ENCODE measurements at regions not wholly inside any gene's neighbourhood (a gene's known extent, or its start where the extent isn't known, plus 50 kb on each side); places are given as distances from the start of the nearest gene placed in this dataset.
"Not testable (repeated sequence)": the region's sequence is repeated elsewhere in the genome, so short reads cannot be mapped to it uniquely, and the experiment has no call there.

DNA sequence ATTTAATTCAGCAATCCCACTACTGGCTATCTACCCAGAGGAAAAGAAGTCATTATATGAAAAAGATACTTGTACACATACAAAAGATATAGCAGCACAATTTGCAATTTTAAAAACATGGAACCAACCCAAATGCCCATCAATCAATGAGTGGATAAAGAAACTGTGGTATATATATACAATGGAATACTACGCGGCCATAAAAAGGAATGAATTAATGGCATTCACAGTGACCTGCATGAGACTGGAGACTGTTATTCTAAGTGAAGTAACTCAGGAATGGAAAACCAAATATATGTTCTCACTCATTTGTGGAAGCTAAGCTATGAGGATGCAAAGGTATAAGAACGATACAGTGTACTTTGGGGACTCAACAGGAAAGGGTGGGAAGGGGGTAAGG, 102.8 kb upstream of the KCNMA1 start:
- not testable (repeated sequence) for DNase-seq (ENCODE audit: low read depth in 4 of 4, low spot score in 3 of 4)

DNA sequence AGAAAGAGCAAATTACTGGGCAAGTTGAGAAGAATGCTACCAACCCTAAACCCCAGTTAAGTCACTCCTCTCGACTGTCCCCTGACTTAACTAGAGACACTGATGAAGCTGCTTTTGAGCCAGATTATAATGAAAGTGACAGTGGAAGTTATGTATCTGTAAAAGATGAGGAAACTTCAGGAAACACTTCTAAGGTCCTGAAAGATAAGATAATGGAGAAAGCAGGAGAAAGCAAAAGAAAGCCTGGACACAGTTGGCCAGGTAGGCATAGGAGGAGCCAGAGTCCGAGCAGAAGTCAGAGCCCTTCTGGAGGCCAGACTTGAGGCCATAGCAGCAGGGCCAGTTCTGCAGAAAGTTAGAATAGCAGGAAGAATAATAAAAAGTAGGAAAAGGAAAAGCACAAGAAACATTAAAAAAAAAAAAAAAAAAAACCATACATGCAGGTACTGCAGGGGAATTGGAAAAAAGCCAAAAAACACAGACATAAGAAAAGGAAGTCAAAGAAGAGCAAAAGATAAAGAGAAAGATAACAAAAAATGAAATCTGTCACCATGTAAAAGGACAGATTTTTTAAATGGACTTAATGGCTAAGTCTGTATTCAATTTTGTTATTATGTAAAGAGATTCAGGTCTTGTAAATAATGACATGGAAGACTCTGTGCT, 101.0 kb upstream of the KCNMA1 start:
- no peak for DNase-seq (ENCODE audit: low read depth in 4 of 4, low spot score in 3 of 4)

DNA sequence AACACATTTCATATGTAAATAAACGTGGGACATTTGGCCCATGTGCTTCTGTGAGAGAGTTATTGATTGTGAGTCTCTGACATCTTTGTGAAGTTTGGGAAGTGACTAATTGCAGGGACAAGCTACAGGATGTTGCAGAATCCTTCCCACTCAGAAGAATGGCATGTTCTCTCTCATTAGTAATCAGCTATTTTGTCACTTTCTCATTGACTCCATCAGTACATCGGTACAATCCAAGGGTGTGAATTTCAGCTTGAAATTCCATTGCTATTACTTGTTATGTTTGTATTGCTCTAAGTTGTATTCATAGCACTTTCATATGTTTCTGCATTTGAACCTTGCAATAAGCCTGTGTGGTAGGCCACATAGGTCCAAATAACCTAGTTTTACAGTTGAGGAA, 100.0 kb upstream of the KCNMA1 start:
- DNase-seq (ENCODE audit: low read depth in 4 of 4, low spot score in 3 of 4): no peak

DNA sequence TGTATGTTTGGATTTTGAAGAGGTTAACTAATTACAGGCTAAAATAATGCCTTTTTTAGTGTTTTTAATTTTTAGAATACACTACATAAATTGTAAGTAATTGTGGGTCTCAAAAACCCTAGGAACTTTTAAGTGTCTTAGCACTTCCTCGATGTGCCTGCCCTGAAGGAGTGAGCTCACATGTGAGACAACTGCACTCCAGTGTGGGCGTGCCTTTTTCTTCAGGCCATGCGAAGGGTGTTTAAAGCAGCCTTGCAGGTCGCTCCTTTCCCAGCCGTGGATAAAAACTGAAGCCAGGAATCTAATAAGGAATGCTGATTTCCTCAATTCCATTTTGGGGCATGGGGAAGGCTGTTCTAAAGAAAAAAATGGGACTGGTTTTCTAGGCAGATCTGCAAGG, 97.5 kb upstream of the KCNMA1 start:
- DNase-seq (ENCODE audit: low read depth in 4 of 4, low spot score in 3 of 4): not testable (repeated sequence)

DNA sequence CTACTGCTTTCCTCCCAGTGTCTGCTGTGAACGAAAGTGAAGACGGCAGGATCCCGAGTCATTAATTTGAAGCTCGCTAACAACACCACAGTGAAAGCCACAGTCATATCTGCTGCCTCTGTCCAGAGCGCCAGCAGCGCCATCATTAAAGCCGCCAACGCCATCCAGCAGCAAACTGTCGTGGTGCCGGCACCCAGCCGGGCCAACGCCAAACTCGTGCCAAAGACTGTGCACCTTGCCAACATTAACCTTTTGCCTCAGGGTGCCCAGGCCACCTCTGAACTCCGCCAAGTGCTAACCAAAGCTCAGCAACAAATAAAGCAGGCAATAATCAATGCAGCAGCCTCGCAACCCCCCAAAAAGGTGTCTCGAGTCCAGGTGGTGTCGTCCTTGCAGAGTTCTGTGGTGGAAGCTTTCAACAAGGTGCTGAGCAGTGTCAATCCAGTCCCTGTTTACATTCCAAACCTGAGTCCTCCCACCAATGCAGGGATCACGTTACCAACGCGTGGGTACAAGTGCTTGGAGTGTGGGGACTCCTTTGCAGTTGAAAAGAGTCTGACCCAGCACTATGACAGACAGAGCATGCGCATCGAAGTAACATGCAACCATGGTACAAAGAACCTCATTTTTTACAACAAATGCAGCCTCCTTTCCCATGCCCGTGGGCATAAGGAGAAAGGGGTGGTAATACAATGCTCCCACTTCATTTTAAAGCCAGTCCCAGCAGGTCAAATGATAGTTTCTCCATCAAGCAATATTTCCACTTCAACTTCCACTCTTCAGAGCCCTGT, 94.8 kb upstream of the KCNMA1 start:
- no peak for DNase-seq (ENCODE audit: low read depth in 4 of 4, low spot score in 3 of 4)

DNA sequence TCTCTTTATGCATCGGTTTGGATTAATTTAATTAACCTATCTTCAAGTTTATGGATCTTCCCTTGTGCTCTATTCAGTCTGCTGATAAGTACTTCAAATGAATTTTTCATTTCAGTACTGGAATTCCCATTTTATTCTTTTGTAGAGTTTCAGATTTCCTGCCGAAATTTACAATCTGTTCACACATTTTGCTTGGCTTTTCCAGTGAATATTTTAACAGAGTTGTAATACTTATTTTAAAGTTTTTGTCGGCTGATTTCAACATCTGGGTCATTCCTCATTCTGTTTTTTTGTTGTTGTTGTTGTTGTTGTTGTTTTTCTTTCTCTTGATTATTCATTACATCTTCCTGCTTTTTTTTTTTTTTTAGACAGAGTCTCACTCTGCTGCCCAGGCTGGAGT, 89.9 kb upstream of the KCNMA1 start:
- DNase-seq (ENCODE audit: low read depth in 4 of 4, low spot score in 3 of 4): no peak

DNA sequence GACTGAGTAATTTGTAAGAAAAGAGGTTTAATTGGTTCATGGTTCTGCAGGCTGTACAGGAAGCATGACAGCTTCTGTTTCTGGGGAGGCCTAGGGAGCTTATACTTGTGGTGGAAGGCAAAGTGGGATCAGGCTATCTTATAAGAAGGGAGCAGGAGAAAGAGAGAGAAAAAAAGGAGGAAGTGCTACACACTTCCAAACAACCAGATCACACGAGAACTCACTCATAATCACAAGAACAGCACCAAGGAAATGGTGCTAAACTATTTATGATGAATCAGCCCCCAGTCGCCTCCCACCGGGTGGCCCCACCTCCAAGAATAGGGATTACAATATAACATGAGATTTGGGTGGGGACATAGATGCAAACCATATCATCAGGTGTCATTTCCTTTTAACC, 89.1 kb upstream of the KCNMA1 start:
- DNase-seq (ENCODE audit: low read depth in 4 of 4, low spot score in 3 of 4): no peak

DNA sequence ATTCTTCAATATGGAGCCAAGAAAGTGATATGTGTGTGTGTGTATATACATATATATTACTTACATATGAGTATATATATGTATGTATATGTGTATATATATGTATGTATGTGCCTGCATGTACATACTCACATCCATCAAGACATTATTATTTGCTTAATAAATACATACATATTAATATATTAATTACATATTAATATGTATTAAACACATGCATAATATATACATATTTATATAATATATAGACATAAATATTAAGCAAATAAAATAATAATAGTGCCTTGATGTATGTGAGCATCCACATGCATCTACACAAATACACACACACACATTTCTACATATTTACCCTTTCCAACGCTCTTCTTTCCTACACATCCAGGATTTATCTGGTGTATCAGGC, 88.7 kb upstream of the KCNMA1 start:
- no peak for DNase-seq (ENCODE audit: low read depth in 4 of 4, low spot score in 3 of 4)

DNA sequence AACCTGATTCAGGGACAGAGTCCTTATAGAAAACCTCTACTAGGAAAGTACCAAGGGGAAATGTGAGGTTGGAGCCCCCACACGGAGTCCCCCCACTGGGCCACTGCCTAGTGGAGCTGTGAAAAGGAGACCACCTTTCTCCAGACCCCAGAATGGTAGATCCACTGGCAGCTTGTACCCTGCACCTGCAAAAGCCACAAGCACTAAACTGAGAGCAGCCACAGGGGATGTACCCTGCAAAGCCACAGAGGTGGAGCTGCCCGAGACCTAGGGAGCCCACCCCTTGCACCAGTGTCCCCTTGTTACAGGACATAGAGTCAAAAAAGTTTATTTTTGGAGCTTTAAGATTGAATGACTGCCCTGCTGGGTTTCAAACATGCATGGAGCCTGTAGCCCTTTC, 87.2 kb upstream of the KCNMA1 start:
- no peak for DNase-seq (ENCODE audit: low read depth in 4 of 4, low spot score in 3 of 4)

DNA sequence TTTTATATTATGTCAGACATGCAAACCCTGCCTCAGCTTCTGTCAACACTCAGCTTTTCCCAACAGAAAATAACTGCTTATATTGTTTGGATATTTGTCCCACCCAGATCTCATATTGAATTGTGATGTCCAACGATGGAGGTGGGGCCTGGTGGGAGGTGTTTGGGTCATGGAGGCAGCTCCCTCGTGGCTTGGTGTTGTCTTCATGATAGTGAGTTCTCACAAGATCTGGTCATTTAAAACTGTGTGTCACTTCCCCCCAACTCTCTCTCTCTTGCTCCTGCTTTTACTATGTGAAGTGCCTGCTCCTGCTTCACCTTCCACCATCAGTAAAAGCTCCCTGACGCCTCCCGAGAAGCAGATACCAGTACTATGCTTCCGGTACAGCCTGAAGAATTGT, 85.8 kb upstream of the KCNMA1 start:
- no peak for DNase-seq (ENCODE audit: low read depth in 4 of 4, low spot score in 3 of 4)

DNA sequence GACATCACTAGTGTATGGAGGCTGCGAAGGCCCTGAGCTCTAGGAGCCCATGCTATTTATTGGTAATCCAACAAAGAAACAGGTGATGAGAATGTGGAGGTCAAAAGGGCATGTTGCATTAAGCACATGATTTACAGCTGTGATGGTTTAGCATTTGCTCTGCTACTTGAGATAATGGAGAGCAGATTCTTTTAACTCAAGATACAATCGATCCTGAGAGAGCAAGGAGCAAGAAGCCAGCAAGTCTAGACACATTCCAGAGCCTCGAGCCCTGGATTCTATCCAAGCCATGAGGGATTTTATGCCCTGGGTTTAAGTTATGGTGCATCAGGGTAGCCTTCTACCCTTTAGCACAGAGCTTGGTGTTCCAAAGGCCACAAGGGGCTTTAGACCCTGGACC, 85.3 kb upstream of the KCNMA1 start:
- DNase-seq (ENCODE audit: low read depth in 4 of 4, low spot score in 3 of 4): not testable (repeated sequence)

DNA sequence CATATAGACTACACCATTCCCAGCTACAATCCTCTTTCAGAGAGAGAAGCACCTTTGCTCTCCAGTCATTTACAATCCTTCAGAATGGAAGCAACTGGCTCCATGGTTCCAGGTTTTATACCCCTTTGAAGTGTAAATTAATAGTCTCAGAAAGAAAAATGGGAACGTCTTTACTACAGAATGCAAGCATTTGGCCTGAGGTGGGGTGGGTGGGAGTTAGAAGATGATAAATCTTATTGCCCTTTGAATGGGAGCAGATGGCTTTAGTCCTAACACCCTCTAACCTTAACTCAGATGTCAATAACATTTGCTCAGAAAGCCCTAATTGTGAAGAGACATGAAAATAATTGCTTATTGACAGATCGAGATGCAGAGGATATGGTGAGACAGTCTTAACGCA, 84.2 kb upstream of the KCNMA1 start:
- DNase-seq (ENCODE audit: low read depth in 4 of 4, low spot score in 3 of 4): no peak

DNA sequence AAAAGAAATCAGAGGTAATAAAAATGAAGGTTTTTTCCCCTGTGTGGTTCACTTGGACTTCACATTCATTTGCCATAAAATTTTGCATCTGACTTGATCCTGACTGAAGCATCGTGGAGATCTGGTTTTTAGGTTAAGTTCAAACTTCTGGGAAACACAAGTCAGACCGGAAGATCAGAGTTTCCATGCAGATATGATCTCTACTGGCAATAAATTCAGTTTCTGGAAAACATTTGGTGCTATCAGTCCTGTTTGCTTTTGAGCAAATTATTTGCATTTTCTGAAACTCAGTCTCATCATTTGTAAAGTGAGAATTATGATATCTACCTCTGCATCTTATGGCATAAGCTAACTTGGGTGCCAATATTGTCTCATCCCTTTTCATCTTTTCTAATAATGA, 81.3 kb upstream of the KCNMA1 start:
- no peak for DNase-seq (ENCODE audit: low read depth in 4 of 4, low spot score in 3 of 4)

DNA sequence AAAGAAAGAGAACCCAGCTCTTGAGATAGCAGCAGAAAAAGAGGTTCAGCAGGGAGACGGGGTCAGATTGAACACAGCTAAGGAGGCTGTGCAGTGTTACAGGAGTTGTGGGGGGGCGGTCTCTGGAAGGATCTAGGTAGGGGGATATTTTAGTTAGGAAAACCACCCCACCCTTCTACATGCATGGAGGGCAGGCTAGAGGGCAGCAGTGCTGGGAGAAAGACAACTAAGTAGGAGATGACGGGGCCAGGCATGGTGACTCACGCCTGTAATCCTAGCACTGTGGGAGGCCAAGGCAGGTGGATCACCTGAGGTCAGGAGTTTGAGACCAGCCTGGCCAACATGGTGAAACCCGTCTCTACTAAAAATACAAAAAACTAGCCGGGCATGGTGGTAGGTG, 80.7 kb upstream of the KCNMA1 start:
- not testable (repeated sequence) for DNase-seq (ENCODE audit: low read depth in 4 of 4, low spot score in 3 of 4)

DNA sequence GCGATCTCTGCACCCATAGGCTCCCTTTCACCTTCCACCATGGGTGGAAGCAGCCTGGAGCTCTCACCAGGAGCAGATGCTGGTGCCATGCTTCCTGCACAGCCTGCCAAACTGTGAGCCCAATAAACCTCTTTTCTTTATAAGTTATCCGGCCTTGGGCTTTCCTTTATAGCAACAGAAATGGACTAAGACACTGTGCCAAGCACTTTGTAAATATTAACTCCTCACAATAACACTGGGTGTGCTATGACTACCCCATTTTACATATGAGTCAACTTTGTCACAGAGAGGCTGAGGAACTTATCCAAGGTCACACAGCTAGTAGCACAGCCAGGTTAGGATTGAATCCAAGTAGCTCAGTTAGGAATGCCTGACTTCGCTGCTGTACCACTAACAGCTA, 79.7 kb upstream of the KCNMA1 start:
- DNase-seq (ENCODE audit: low read depth in 4 of 4, low spot score in 3 of 4): no peak

DNA sequence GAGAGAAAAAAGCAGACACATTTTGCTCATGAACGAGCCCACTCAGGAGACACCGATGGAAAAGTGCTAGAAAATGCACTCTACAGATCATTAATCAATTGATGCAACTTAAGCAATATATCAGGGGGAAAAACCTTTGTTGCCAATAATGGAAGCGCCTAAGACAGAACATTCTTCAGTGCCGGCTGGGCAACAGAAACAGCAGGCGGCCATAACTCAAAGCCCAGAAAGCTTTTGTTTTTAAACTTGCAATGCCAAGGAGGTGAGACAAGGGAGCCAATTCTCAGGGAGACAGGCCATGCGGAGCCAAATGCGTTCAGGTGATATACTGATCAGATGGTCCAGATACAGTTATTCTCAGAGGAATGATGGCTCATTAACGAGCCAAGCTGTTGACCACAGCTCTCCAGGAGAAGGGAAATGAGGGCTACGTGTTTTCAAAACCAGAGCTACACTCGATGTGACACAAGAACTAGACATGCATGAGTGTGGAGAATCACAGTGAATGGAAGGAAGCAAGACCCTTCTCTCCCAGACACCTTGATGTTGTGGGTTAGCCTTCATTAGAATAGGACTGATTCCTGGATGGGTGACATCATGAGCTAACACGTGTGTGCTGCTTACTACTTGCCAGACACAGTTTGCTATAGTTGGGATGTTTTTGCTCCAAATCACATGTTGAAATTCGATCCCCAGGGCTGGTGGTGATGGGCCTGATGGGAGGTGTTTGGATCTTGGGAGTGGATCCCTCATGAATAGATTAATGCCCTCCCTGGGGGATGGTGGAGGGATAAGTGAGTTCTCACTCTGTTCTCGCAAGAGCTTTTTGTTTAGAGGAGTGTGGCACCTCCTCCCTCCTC, 79.1 kb upstream of the KCNMA1 start:
- DNase-seq (ENCODE audit: low read depth in 4 of 4, low spot score in 3 of 4): no peak

DNA sequence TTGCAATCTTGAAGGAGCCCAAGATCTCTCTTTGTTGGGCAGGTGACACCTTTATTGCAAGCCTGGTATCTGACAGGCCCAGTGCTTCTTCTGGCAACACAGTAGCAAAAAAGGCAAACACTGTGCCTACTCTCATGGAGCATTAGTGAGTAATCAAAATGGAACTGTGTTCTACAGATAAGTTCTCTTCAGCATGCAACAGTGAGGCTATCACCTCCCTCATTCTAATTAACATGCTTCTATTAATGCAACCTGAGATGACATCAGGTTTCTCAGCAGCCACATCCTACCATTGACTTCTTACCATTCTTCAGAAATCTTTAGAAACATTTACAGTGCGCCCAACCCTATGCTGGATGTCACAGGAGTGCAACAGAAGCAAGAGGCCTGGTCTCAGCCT, 77.9 kb upstream of the KCNMA1 start:
- no peak for DNase-seq (ENCODE audit: low read depth in 4 of 4, low spot score in 3 of 4)

DNA sequence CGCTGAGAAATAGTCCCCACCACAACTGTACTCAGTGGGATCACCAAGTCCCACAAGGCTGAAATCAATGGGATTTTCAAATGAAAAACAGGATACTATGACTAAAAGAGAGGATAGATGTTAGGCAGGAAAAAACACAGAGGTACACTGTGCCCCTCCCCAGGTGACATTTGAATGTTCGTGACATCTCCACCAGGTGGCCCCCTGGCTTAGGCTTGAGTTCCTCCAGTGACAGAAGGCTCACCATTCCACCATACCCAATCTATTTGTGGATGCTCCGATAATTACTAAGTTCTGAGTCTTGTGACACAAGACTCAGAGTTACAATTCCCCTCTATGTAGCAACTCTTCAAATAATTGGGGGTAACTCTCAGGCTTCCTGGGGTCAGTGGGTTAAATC, 77.5 kb upstream of the KCNMA1 start:
- DNase-seq (ENCODE audit: low read depth in 4 of 4, low spot score in 3 of 4): no peak

DNA sequence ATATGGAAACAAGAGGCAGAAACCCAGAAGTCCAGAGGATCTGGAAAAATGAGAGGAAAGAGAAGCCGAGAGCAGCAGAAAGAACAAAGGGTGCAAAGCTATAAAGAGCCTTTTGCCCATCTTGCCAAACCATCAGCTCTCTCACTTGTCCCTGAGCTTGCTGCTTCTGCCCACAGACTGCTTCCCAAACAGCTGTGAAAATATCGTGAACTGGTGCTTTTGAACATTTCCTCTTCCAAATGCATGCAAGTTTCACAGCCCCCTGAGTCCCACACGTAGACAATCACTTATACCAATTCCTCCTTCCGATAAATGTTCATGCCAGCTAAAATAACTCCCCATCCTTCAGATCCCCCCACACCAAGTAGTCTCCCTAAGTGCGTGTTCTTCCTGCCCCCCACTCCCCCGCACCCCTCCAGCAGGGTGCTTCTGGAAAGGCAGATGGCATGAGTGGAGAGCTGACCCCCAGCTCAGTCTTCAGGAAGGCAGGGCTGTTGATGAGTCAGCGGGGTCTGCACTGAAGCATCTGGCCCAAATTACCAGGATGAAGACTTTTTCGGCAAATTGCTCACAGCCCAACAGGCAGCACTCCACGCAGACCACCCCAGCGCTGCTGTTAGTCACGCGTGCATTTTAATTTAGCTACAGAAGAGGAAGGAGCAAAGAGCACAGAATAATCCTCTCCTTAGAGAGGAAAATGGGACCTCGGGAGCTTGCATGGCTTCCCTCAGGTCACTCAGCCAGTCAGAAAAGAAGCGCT, 76.1 kb upstream of the KCNMA1 start:
- no peak for DNase-seq (ENCODE audit: low read depth in 4 of 4, low spot score in 3 of 4)

DNA sequence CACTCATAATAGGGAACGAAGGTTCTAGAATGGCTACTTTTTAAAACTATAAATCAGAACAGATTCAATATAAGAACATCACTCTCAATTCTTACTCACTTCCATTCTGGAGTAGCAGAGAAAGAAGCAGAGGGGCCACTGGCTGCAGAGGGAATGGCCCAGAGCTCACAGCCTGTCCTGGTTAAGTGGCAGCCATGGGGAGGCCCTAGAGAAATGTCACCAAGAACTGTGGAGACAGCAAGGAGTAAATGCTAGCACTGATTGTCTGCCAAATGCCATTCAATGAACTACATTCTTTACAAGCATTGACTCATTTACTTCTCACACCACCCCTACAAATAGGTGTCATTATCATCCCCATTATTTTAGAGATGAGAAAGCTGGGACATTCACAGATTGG, 74.6 kb upstream of the KCNMA1 start:
- no peak for DNase-seq (ENCODE audit: low read depth in 4 of 4, low spot score in 3 of 4)

DNA sequence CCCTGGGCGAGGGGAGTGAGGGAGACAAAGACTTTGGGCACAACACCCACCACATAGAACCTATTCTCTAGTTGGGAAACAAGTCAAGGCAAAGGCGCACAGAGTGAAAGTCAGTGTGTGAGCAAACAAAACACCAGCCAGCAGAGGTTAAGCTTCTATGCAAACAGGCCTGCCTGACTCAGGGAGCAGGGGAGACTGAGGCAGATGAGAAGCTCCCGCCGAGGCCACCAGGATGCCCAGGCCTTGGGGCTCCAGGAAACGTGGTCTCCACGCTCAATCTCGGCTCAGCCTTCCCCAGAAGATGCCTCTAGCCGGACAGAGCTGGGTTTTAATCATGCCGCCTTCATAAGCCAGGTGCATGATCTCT, 74.1 kb upstream of the KCNMA1 start:
- DNase-seq (ENCODE audit: low read depth in 4 of 4, low spot score in 3 of 4): no peak

Data from right renal pelvis (tissue), 4 donors.